Right lobe of liver (tissue), 6 donors: ENCODE measurements at regions not wholly inside any gene's neighbourhood (a gene's known extent, or its start where the extent isn't known, plus 50 kb on each side); places are given as distances from the start of the nearest gene placed in this dataset.
"Not testable (repeated sequence)": the region's sequence is repeated elsewhere in the genome, so short reads cannot be mapped to it uniquely, and the experiment has no call there.

Experiments used
- ATAC-seq, 4 donors: fragments of 200-7000 bp; cut with Tn5 transposase; one replicate each; pipeline ENCODE4 v1.9.1; 2020; ENCODE audit warnings: mild to moderate bottlenecking in 4 of 4, moderate library complexity in 4 of 4
- DNase-seq, 3 donors: peaks; one replicate each; pipeline ENCODE4 v3.0.0-alpha.2; 2020
- H3K27ac ChIP-seq, 3 donors: fragments of 200-600 bp; one replicate each; pipeline ENCODE4 v1.8.0; 2022
- H3K27me3 ChIP-seq, 2 donors: fragments of 200-600 bp; one replicate each; pipeline ENCODE4 v1.8.0; 2022
- H3K36me3 ChIP-seq, 4 donors: fragments of 200-600 bp; sonication (generic) in 1 of 4; one replicate each; pipeline versions ENCODE4 v1.5.1 to v1.8.0; 2017 to 2022; ENCODE audit warnings: control low read depth in 1 of 4
- H3K4me1 ChIP-seq, 4 donors: fragments of 200-600 bp; sonication (generic) in 1 of 4; one replicate each; pipeline versions ENCODE4 v1.5.1 to v1.8.0; 2017 to 2022; ENCODE audit warnings: control low read depth in 1 of 4
- H3K4me3 ChIP-seq, 3 donors: fragments of 200-600 bp; one replicate each; pipeline ENCODE4 v1.8.0; 2022
- H3K9me3 ChIP-seq, 4 donors: fragments of 200-600 bp; sonication (generic) in 1 of 4; one replicate each; pipeline versions ENCODE4 v1.5.1 to v1.8.0; 2017 to 2022; ENCODE audit warnings: control low read depth in 1 of 4
- CTCF ChIP-seq, 4 donors: fragments of 200-600 bp in 3 of 4; fragments of 450-650 bp in 1 of 4; IDR thresholded peaks; one replicate each; pipeline versions ENCODE4 v1.5.1 to v1.8.0; 2016 to 2022; ENCODE audit warnings: antibody characterized with exemption in 4 of 4, mild to moderate bottlenecking in 2 of 4
- POLR2A ChIP-seq: fragments of 450-650 bp; IDR thresholded peaks from one replicate; pipeline ENCODE4 v1.6.1; 2017; ENCODE audit warnings: antibody characterized with exemption, mild to moderate bottlenecking
- WGBS: methylation state at CpG from one replicate; pipeline ENCODE4 v1.1.6; 2018; ENCODE audit warnings: low coverage, low lambda C conversion rate; ENCODE audit not compliant: insufficient coverage; ENCODE audit errors: missing lambda C conversion rate; 5-methylcytosine and 5-hydroxymethylcytosine counted together
- intact Hi-C, 2 donors: fragments of 100-400 bp; cut with DNase I; formaldehyde crosslinking; loops; one replicate each; pipeline versions ENCODE4 v1.11.2 to v1.14.1; 2022
- donor health status: DM: no; HTN: yes; CAD: no.
- donor health status: DM: no; HTN: no; CAD: no.
- donor health status: DM: no; HTN: no; CAD: no.
- donor health status: DM: no; HTN: yes; CAD: no.
- donor health status: DM: no; HTN: yes; CAD: no.

DNA sequence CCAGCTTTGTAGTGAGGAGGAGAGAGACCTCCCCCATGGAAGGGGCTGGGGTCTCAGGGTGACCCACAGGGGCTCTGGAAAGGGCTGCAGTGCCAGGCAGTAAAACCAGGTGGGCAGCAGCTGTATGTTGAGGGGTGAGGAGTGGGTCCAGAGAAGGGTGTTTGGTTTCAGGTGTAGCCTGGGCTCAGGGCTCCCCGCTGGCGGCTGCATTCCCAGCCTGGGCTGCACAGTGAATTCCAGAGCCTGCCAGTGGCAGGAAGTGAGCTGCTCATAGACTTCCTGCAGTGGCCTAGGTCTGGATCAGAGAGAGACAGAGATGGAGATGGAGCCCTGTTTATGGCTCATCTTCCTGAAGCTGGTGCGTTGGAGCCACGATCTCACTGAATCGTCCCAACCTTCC, 356.4 kb downstream of the PTPRU start:
- Histone ChIP-seq H3K4me3 (no peak overlapping the region), H3K4me1 (no peaks in the 10 kb centered on the region), H3K9me3 (no peaks in the 10 kb centered on the region), H3K36me3 (no peaks in the 10 kb centered on the region), H3K27ac (no peak overlapping the region), H3K27me3 (no peaks in the 10 kb centered on the region)
- no peak for ATAC-seq
- intact Hi-C loops, result loop anchor here in 1 of 2 donors (10.0 kb wide), 1 partner anchor 1292 kb away; no protein-coding TSS in a partner anchor
- TF ChIP-seq CTCF (IDR thresholded peaks at IDR 0.05) (no peak), POLR2A (no peak)
- DNase-seq, result no peak
- WGBS, result no CpG with 5 or more reads among the region's 5 CpGs

GRCh38 chr1:29592261-29592615, 355.9 kb downstream of the PTPRU start:
- WGBS, result 76% methylated on average over 4 of the region's 6 CpGs
- ATAC-seq (no peak), DNase-seq (no peak)
- H3K9me3 ChIP-seq, result no peaks in the 10 kb centered on the region
- H3K4me1 ChIP-seq, result no peaks in the 10 kb centered on the region
- H3K27ac ChIP-seq, result no peak overlapping the region
- H3K36me3 ChIP-seq, result no peaks in the 10 kb centered on the region
- TF ChIP-seq POLR2A (no peak), CTCF (IDR thresholded peaks at IDR 0.05) (no peak)
- intact Hi-C loops, result loop anchor here in 1 of 2 donors (10.0 kb wide), 1 partner anchor 1293 kb away; no protein-coding TSS in a partner anchor
- no peak overlapping the region for H3K4me3 ChIP-seq
- H3K27me3 ChIP-seq, result no peaks in the 10 kb centered on the region

GRCh38 chr1:29591601-29592260, 355.4 kb downstream of the PTPRU start:
- no peaks in the 10 kb centered on the region for H3K27me3 ChIP-seq
- H3K4me1 ChIP-seq, result no peaks in the 10 kb centered on the region
- no peaks in the 10 kb centered on the region for H3K9me3 ChIP-seq
- H3K4me3 ChIP-seq, result no peak overlapping the region
- no peak overlapping the region for H3K27ac ChIP-seq
- DNase-seq, result no peak
- H3K36me3 ChIP-seq, result no peaks in the 10 kb centered on the region
- TF ChIP-seq CTCF (IDR thresholded peaks at IDR 0.05), result no peak
- no peak for TF ChIP-seq POLR2A
- ATAC-seq, result no peak
- intact Hi-C loops, result loop anchor here in 1 of 2 donors (10.0 kb wide), 1 partner anchor 1293 kb away; no protein-coding TSS in a partner anchor
- 63% methylated on average over 10 of the region's 13 CpGs for WGBS

DNA sequence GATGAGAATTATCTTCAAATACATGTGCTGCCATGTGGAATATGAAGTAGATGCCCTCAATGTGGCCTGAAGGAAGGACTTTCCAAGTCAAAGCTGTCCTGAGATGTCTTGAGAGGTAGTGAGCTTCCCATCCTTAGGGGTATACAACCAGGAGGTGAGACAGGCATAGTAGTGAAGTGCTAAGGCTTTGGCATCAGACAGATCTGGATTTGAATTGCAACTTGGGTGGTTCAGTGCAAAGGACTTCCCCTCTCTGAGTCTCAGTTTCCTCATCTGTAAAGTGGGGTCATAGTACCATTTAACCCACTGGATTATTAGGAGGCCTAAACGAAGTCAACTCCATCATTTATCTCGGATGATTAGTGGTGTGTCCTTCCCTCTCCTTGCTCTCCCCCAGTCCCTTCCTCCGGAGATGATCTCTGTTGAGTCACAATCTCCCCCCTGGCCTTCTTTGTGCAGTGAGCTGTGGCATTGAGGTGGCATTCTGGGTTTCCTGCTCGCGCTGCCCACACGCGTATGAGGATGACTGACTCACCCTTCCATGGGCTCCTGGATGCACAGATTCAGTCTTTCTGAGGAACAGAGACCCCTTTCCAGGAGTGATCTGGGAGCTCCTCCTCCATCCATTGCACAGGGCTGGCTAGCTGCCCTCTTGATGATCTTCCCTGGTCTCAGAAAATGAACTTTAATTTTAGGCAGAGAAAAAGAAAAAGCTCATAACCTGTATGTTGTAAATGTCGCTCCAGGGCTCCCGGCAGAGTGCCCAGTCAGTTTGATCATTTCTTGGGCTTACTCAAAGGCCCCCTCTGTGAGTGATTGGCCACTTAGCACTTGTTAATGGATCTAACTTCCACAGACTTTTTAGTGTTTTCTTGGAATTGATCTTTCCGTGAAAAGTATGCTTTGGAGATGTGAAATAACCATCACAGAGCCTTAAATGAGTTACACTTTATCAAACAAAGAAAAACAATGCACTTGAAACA, 354.6 kb downstream of the PTPRU start:
- Histone ChIP-seq H3K9me3 (no peaks in the 10 kb centered on the region), H3K27me3 (no peaks in the 10 kb centered on the region), H3K4me1 (no peaks in the 10 kb centered on the region), H3K27ac (no peak overlapping the region), H3K36me3 (no peaks in the 10 kb centered on the region), H3K4me3 (no peak overlapping the region)
- TF ChIP-seq CTCF (IDR thresholded peaks at IDR 0.05) (no peak), POLR2A (no peak)
- ATAC-seq (no peak), DNase-seq (no peak)
- intact Hi-C loops, result loop anchor here in 1 of 2 donors (10.0 kb wide), 1 partner anchor 1294 kb away; no protein-coding TSS in a partner anchor
- 45% methylated on average over 6 of the region's 10 CpGs for WGBS

DNA sequence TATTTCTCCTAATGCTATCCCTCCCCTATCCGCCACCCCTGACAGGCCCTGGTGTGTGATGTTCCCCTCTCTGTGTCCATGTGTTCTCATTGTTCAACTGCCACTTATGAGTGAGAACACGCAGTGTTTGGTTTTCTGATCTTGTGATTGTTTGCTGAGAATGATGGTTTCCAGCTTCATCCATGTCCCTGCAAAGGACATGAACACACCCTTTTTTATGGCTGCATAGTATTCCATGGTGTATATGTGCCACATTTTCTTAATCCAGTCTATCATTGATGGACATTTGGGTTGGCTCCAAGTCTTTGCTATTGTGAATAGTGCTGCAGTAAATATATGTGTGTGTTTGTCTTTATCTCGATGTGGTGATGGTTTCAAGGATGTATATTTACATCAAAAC, 353.4 kb downstream of the PTPRU start:
- H3K27ac ChIP-seq, DNase-seq, H3K36me3 ChIP-seq, H3K27me3 ChIP-seq, H3K4me1 ChIP-seq, H3K9me3 ChIP-seq, ATAC-seq, H3K4me3 ChIP-seq: not testable (repeated sequence)
- intact Hi-C loops, result loop anchor here in 1 of 2 donors (10.0 kb wide), 1 partner anchor 1295 kb away; no protein-coding TSS in a partner anchor
- 75% methylated on average over 3 of the region's 3 CpGs for WGBS
